PFSK-1 (cell line): ENCODE measurements at regions not wholly inside any gene's neighbourhood (a gene's known extent, or its start where the extent isn't known, plus 50 kb on each side); places are given as distances from the start of the nearest gene placed in this dataset.

Experiments used
- POLR2AphosphoS5 ChIP-seq: IDR thresholded peaks from 2 replicates; pipeline ENCODE4 v1.6.1; 2012; ENCODE audit warnings: low read depth, mild to moderate bottlenecking, control low read depth, low read length, moderate library complexity
- TAF1 ChIP-seq: IDR thresholded peaks from 2 replicates; pipeline ENCODE4 v1.6.1; 2012; ENCODE audit warnings: low read length, control low read depth, borderline replicate concordance; ENCODE audit not compliant: insufficient read depth
- TF ChIP-seq, protein P1 (sequence below), 2 experiments: IDR thresholded peaks; 2 replicates each; pipeline versions ENCODE4 v1.6.1 to v1.8.0; 2011 to 2012; ENCODE audit warnings: low read depth in 2 of 2, low read length in 2 of 2, control low read depth in 1 of 2, inconsistent platforms in 1 of 2, mild to moderate bottlenecking in 1 of 2, moderate library complexity in 1 of 2; ENCODE audit not compliant: insufficient read depth in 1 of 2

DNA sequence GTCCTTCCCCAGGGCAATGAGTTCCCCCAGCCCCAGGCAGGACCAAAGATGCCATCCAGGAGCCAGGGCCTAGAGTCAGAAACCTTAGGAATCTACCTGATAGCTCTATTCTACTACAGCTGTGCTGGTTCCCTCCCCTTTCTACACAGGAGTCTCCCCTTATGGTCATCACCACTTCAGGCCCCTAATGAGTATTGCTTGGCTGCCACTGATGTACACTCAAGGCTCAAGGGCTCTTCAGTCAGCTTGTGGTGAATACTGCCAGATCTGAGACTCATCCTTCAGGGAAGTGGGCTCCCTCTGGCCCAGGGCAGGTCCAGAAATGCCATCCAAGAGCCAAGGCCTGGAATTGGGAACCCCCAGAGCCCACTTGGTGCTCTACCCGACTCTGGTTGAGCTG, 248.6 kb downstream of the ALDH8A1 start:
- no peak for TF ChIP-seq POLR2AphosphoS5
- no peak for TF ChIP-seq TAF1
- TF ChIP-seq, protein P1, sequence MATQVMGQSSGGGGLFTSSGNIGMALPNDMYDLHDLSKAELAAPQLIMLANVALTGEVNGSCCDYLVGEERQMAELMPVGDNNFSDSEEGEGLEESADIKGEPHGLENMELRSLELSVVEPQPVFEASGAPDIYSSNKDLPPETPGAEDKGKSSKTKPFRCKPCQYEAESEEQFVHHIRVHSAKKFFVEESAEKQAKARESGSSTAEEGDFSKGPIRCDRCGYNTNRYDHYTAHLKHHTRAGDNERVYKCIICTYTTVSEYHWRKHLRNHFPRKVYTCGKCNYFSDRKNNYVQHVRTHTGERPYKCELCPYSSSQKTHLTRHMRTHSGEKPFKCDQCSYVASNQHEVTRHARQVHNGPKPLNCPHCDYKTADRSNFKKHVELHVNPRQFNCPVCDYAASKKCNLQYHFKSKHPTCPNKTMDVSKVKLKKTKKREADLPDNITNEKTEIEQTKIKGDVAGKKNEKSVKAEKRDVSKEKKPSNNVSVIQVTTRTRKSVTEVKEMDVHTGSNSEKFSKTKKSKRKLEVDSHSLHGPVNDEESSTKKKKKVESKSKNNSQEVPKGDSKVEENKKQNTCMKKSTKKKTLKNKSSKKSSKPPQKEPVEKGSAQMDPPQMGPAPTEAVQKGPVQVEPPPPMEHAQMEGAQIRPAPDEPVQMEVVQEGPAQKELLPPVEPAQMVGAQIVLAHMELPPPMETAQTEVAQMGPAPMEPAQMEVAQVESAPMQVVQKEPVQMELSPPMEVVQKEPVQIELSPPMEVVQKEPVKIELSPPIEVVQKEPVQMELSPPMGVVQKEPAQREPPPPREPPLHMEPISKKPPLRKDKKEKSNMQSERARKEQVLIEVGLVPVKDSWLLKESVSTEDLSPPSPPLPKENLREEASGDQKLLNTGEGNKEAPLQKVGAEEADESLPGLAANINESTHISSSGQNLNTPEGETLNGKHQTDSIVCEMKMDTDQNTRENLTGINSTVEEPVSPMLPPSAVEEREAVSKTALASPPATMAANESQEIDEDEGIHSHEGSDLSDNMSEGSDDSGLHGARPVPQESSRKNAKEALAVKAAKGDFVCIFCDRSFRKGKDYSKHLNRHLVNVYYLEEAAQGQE (IDR thresholded peaks at IDR 0.05; ENCODE audit: insufficient read depth in 1 of 2, low read depth in 2 of 2, low read length in 2 of 2): no peak
